ENCODE measurements at regions not wholly inside any gene's neighbourhood (a gene's known extent, or its start where the extent isn't known, plus 50 kb on each side); places are given as distances from the start of the nearest gene placed in this dataset.

DNA sequence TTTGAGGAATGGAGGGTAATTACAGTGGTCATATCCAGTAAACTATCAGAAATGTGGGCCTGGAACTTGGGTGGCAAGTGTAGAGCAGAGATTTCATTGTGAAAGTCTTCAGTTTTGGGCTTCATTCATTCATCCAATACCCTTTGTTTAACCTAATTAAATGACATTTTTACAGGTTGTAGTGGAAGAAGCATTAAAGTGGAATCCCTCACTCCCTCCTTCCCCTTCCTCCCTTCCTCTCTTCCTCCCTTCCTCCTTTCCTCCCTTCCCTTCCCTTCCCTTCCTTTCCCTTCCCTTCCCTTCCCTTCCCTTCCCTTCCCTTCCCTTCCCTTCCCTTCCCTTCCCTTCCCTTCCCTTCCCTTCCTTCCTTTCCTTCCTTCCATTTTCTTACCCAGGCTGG is 219.3 kb downstream of the PDCD6IP start:
- intact Hi-C loops (cut with micrococcal nuclease) = no loop called here
- Histone ChIP-seq H3K9me1 (replicated peaks; ENCODE audit: control insufficient read depth, extremely low read depth, insufficient read depth, low read length) (no peaks in the 10 kb centered on the region), H3K27me3 (ENCODE audit: control insufficient read depth in 2 of 2, insufficient read depth in 2 of 2, low read length in 2 of 2) (peaks cover 0 to 2% of the 10 kb centered on the region in 2 experiments), H3K4me2 (ENCODE audit: insufficient read depth, low read length) (no peak overlapping the region), H3K27ac (ENCODE audit: insufficient read depth, low read depth, low read length) (no peak overlapping the region), H3K4me1 (ENCODE audit: control insufficient read depth, extremely low read depth, insufficient read depth, low read length) (no peaks in the 10 kb centered on the region), H3K36me3 (ENCODE audit: control insufficient read depth in 2 of 2, extremely low read depth in 1 of 2, insufficient read depth in 2 of 2, low read length in 2 of 2) (no peaks in the 10 kb centered on the region), H3K9ac (replicated peaks; ENCODE audit: extremely low read depth, insufficient read depth, low read length) (no peak overlapping the region), H2AFZ (ENCODE audit: low read depth, low read length) (no peak overlapping the region), H4K20me1 (replicated peaks; ENCODE audit: control insufficient read depth, extremely low read depth, insufficient read depth, low read length) (no peaks in the 10 kb centered on the region), H3K4me3 (replicated peaks in 1 of 3; ENCODE audit: insufficient read depth in 1 of 3, low read depth in 1 of 3, low read length in 3 of 3) (no peak overlapping the region), H3K79me2 (ENCODE audit: control insufficient read depth, insufficient read depth, low read length) (no peaks in the 10 kb centered on the region), H3K9me3 (replicated peaks; ENCODE audit: control insufficient read depth, insufficient read depth, low read length) (no peaks in the 10 kb centered on the region)
- FAIRE-seq (no peak), DNase-seq (ENCODE audit: low read depth, low spot score) (no peak)
- TF ChIP-seq GATA2 (IDR thresholded peaks at IDR 0.05; ENCODE audit: insufficient read depth, insufficient read length, low read depth, low read length) (no peak), MYC (IDR thresholded peaks at IDR 0.05; ENCODE audit: low read depth, low read length) (no peak), POLR2A (IDR thresholded peaks at IDR 0.05; ENCODE audit: low read depth, low read length) (no peak), FOS (IDR thresholded peaks at IDR 0.05; ENCODE audit: borderline replicate concordance, insufficient read depth, low read length) (no peak), POLR2AphosphoS5 (IDR thresholded peaks at IDR 0.05; ENCODE audit: insufficient read depth, low read depth, low read length) (no peak), EZH2 (IDR thresholded peaks at IDR 0.05; ENCODE audit: borderline replicate concordance, low read depth, low read length, severe bottlenecking) (no peak), JUN (IDR thresholded peaks at IDR 0.05; ENCODE audit: borderline replicate concordance, insufficient read depth, insufficient read length, low read depth) (no peak)
- TF ChIP-seq, protein P1, sequence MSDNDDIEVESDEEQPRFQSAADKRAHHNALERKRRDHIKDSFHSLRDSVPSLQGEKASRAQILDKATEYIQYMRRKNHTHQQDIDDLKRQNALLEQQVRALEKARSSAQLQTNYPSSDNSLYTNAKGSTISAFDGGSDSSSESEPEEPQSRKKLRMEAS (IDR thresholded peaks at IDR 0.05; ENCODE audit: insufficient read depth, insufficient read length) = no peak
- TF ChIP-seq, protein P2, sequence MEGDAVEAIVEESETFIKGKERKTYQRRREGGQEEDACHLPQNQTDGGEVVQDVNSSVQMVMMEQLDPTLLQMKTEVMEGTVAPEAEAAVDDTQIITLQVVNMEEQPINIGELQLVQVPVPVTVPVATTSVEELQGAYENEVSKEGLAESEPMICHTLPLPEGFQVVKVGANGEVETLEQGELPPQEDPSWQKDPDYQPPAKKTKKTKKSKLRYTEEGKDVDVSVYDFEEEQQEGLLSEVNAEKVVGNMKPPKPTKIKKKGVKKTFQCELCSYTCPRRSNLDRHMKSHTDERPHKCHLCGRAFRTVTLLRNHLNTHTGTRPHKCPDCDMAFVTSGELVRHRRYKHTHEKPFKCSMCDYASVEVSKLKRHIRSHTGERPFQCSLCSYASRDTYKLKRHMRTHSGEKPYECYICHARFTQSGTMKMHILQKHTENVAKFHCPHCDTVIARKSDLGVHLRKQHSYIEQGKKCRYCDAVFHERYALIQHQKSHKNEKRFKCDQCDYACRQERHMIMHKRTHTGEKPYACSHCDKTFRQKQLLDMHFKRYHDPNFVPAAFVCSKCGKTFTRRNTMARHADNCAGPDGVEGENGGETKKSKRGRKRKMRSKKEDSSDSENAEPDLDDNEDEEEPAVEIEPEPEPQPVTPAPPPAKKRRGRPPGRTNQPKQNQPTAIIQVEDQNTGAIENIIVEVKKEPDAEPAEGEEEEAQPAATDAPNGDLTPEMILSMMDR (IDR thresholded peaks at IDR 0.05; ENCODE audit: extremely low read depth in 1 of 2, insufficient read depth in 1 of 2, low read depth in 1 of 2, low read length in 2 of 2) = no peak
- no TSS peak for BruUV-seq (replicated peaks)
- CTCF ChIA-PET = interaction anchor here (0.6 to 1.6 kb wide), 2 partner anchors 15 to 626 kb away, joined by 4 to 5 read pairs; no protein-coding TSS in a partner anchor
- POLR2A ChIA-PET = no interaction called here
- dilution Hi-C loops (cut with MboI; ENCODE audit: extremely low pct_ligation_motif_present, low sequenced_read_pairs) = no loop called here

Measured in endothelial cell of umbilical vein (primary cell).